SU-DHL-6 (cell line): ENCODE measurements at regions not wholly inside any gene's neighbourhood (a gene's known extent, or its start where the extent isn't known, plus 50 kb on each side); places are given as distances from the start of the nearest gene placed in this dataset.

Experiments
- H2AFZ ChIP-seq: fragments of 200-600 bp; sonication (generic); 2 replicates; pipeline ENCODE4 v1.6.1; 2014; ENCODE audit warnings: low read depth, mild to moderate bottlenecking, moderate library complexity, mixed read lengths, antibody characterized with exemption, low read length; ENCODE audit not compliant: severe bottlenecking
- H3F3A ChIP-seq: fragments of 200-600 bp; shearing (Covaris generic); 2 replicates; pipeline ENCODE4 v1.6.0; 2016; ENCODE audit warnings: antibody characterized with exemption, mild to moderate bottlenecking; ENCODE audit not compliant: insufficient read depth
- H3K27ac ChIP-seq: fragments of 200-600 bp; sonication (generic); 2 replicates; pipeline ENCODE4 v1.5.1; 2016; ENCODE audit warnings: low read depth, mild to moderate bottlenecking, low read length, moderate library complexity, mixed read lengths
- H3K27me3 ChIP-seq: fragments of 200-600 bp; sonication (generic), shearing (Covaris generic); 2 replicates; pipeline ENCODE4 v1.6.0; 2014; ENCODE audit warnings: mild to moderate bottlenecking, low read length
- H3K36me3 ChIP-seq: fragments of 200-600 bp; sonication (generic); 2 replicates; pipeline ENCODE4 v1.6.1; 2014; ENCODE audit warnings: mild to moderate bottlenecking, low read length, mixed read lengths
- H3K4me2 ChIP-seq: fragments of 300-600, 200-600 bp; shearing (Covaris generic), sonication (generic); 2 replicates; pipeline ENCODE4 v1.6.0; 2014; ENCODE audit warnings: low read length, low read depth, mild to moderate bottlenecking; ENCODE audit not compliant: poor library complexity, severe bottlenecking
- H3K4me3 ChIP-seq: fragments of 200-600 bp; sonication (generic); 2 replicates; pipeline ENCODE4 v1.5.1; 2014; ENCODE audit warnings: antibody characterized with exemption, low read length, mild to moderate bottlenecking, mixed read lengths; ENCODE audit not compliant: insufficient read depth, poor library complexity, severe bottlenecking
- H3K79me2 ChIP-seq: fragments of 200-600 bp; sonication (generic); 2 replicates; pipeline ENCODE4 v1.6.1; 2014; ENCODE audit warnings: mild to moderate bottlenecking, low read length, moderate library complexity; ENCODE audit not compliant: insufficient read depth
- H3K9ac ChIP-seq: fragments of 200-600 bp; sonication (generic); 2 replicates; pipeline ENCODE4 v1.7.0; 2014; ENCODE audit warnings: mild to moderate bottlenecking, low read length
- H3K9me2 ChIP-seq: fragments of 200-600 bp; sonication (generic); replicated peaks from 2 replicates; pipeline ENCODE4 v1.6.1; 2014; ENCODE audit warnings: low read length; ENCODE audit not compliant: insufficient read depth
- H3K9me3 ChIP-seq: fragments of 200-600 bp; sonication (generic); 2 replicates; pipeline ENCODE4 v1.6.1; 2014; ENCODE audit warnings: low read length, mixed read lengths; ENCODE audit not compliant: insufficient read depth
- H4K20me1 ChIP-seq: fragments of 200-600 bp; sonication (generic); 2 replicates; pipeline ENCODE4 v1.6.1; 2014; ENCODE audit warnings: low read depth, mild to moderate bottlenecking, antibody characterized with exemption, low read length, moderate library complexity, mixed read lengths
- CTCF ChIP-seq: fragments of 200-600 bp; sonication (generic); IDR thresholded peaks from one replicate; pipeline ENCODE4 v1.5.1; 2017; ENCODE audit warnings: antibody characterized with exemption, mild to moderate bottlenecking, low read length, moderate library complexity; ENCODE audit not compliant: insufficient read depth, poor library complexity, severe bottlenecking
- EZH2phosphoT487 ChIP-seq: fragments of 200-600 bp; sonication (generic), shearing (Covaris generic); conservative IDR thresholded peaks from 2 replicates; pipeline ENCODE4 v1.6.1; 2018; ENCODE audit warnings: mild to moderate bottlenecking, antibody characterized with exemption, low read length, moderate library complexity, mixed read lengths

- no peaks in the 10 kb centered on the region for H3F3A ChIP-seq
Measured at GRCh38 chr13:99078017-99078771, 100.3 kb upstream of the DOCK9 start.

GRCh38 chr13:99080131-99080530, 102.3 kb upstream of the DOCK9 start:
- Histone ChIP-seq H2AFZ (no peak overlapping the region), H3K27ac (no peak overlapping the region), H3K9ac (no peak overlapping the region), H3K9me2 (no peaks in the 10 kb centered on the region), H3K36me3 (no peaks in the 10 kb centered on the region), H3K4me2 (no peak overlapping the region), H3K9me3 (no peaks in the 10 kb centered on the region), H3K4me3 (no peak overlapping the region), H4K20me1 (no peaks in the 10 kb centered on the region), H3K27me3 (no peaks in the 10 kb centered on the region), H3F3A (0 out of 2 replicates have a peak, but pooled peaks cover 3% of the 10 kb centered on the region), H3K79me2 (no peaks in the 10 kb centered on the region)
- no peak for TF ChIP-seq EZH2phosphoT487
- TF ChIP-seq CTCF: no peak

More at GRCh38 chr13:99078017-99078771, 100.3 kb upstream of the DOCK9 start:
- Histone ChIP-seq H3K36me3 (no peaks in the 10 kb centered on the region), H3K4me3 (no peak overlapping the region), H4K20me1 (no peaks in the 10 kb centered on the region), H3K27ac (no peak overlapping the region), H3K9ac (no peak overlapping the region), H3K9me2 (no peaks in the 10 kb centered on the region), H3K9me3 (peaks cover 7% of the 10 kb centered on the region; the same call in 1 of the 2 replicates), H2AFZ (no peak overlapping the region), H3K79me2 (no peaks in the 10 kb centered on the region), H3K4me2 (no peak overlapping the region), H3K27me3 (no peaks in the 10 kb centered on the region)
- no peak for TF ChIP-seq EZH2phosphoT487
- TF ChIP-seq CTCF: no peak

- Histone ChIP-seq H3K27ac (no peak overlapping the region), H3K4me2 (no peak overlapping the region), H3K27me3 (no peaks in the 10 kb centered on the region), H3K36me3 (no peaks in the 10 kb centered on the region), H4K20me1 (no peaks in the 10 kb centered on the region), H3F3A (0 out of 2 replicates have a peak, but pooled peaks cover 3% of the 10 kb centered on the region), H2AFZ (no peak overlapping the region), H3K9ac (no peak overlapping the region), H3K9me3 (no peaks in the 10 kb centered on the region), H3K9me2 (no peaks in the 10 kb centered on the region), H3K4me3 (no peak overlapping the region), H3K79me2 (no peaks in the 10 kb centered on the region)
- TF ChIP-seq CTCF (no peak), EZH2phosphoT487 (no peak)
Measured at GRCh38 chr13:99083981-99084380, 106.1 kb upstream of the DOCK9 start.
